Astrocyte of the spinal cord (primary cell): ENCODE measurements at regions not wholly inside any gene's neighbourhood (a gene's known extent, or its start where the extent isn't known, plus 50 kb on each side); places are given as distances from the start of the nearest gene placed in this dataset.

Experiments
- DNase-seq: peaks from one replicate; pipeline ENCODE4 v3.0.0; 2011; ENCODE audit warnings: low read depth, low spot score
- H3K4me3 ChIP-seq: 2 replicates; pipeline ENCODE4 v1.5.1; 2011; ENCODE audit warnings: low read depth, mild to moderate bottlenecking, low read length, moderate library complexity
- CTCF ChIP-seq: IDR thresholded peaks from 2 replicates; pipeline ENCODE4 v1.5.1; 2012; ENCODE audit warnings: low read depth, mild to moderate bottlenecking, low read length, inconsistent platforms
- in situ Hi-C: cut with HindIII; loops from 2 replicates; pipeline ENCODE4 v1.10.0; 2017; ENCODE audit warnings: low sequenced_read_pairs

GRCh38 chr5:84685121-84685894, 300.6 kb upstream of the EDIL3 start:
- no peak for DNase-seq
- no peak overlapping the region for H3K4me3 ChIP-seq
- no peak for TF ChIP-seq CTCF
- in situ Hi-C loops: no loop called here

- in situ Hi-C loops: no loop called here
- TF ChIP-seq CTCF: no peak
- H3K4me3 ChIP-seq: no peak overlapping the region
- no peak for DNase-seq
Measured at GRCh38 chr5:84683594-84683993, 298.9 kb upstream of the EDIL3 start.

- no peak overlapping the region for H3K4me3 ChIP-seq
- in situ Hi-C loops: no loop called here
- no peak for TF ChIP-seq CTCF
- DNase-seq: no peak
Measured at GRCh38 chr5:84682531-84682930, 297.9 kb upstream of the EDIL3 start.

GRCh38 chr5:84680908-84681307, 296.2 kb upstream of the EDIL3 start:
- in situ Hi-C loops: no loop called here
- TF ChIP-seq CTCF: no peak
- DNase-seq: no peak
- no peak overlapping the region for H3K4me3 ChIP-seq

GRCh38 chr5:84673785-84674184, 289.1 kb upstream of the EDIL3 start:
- H3K4me3 ChIP-seq: no peak overlapping the region
- in situ Hi-C loops: no loop called here
- TF ChIP-seq CTCF: no peak
- DNase-seq: no peak

GRCh38 chr5:84667576-84667975, 282.9 kb upstream of the EDIL3 start:
- no peak overlapping the region for H3K4me3 ChIP-seq
- TF ChIP-seq CTCF: no peak
- in situ Hi-C loops: no loop called here
- no peak for DNase-seq

- no peak overlapping the region for H3K4me3 ChIP-seq
- in situ Hi-C loops: no loop called here
- no peak for DNase-seq
- TF ChIP-seq CTCF: no peak
Measured at GRCh38 chr5:84650429-84650828, 265.7 kb upstream of the EDIL3 start.
